GM12865 (cell line): ENCODE measurements at regions not wholly inside any gene's neighbourhood (a gene's known extent, or its start where the extent isn't known, plus 50 kb on each side); places are given as distances from the start of the nearest gene placed in this dataset.
A peak's percentile ranks its signal among the peaks of the same experiment; 100 is the strongest.

ENCODE experiments used
- DNase-seq: peaks from one replicate; pipeline ENCODE4 v3.0.0; 2010; ENCODE audit warnings: low read depth
- H3K4me3 ChIP-seq: 2 replicates; pipeline ENCODE4 v1.5.1; 2011; ENCODE audit warnings: mild to moderate bottlenecking, low read depth, low read length, control low read depth
- CTCF ChIP-seq: IDR thresholded peaks from 2 replicates; pipeline ENCODE4 v1.5.1; 2011; ENCODE audit warnings: low read length, control low read depth, low read depth, inconsistent platforms; ENCODE audit not compliant: insufficient read depth; ENCODE audit errors: missing control alignments

GRCh38 chrX:40476958-40477357 is 103.8 kb upstream of the ATP6AP2 start:
- no peak for DNase-seq
- H3K4me3 ChIP-seq: no peak overlapping the region
- TF ChIP-seq CTCF: no peak

DNA sequence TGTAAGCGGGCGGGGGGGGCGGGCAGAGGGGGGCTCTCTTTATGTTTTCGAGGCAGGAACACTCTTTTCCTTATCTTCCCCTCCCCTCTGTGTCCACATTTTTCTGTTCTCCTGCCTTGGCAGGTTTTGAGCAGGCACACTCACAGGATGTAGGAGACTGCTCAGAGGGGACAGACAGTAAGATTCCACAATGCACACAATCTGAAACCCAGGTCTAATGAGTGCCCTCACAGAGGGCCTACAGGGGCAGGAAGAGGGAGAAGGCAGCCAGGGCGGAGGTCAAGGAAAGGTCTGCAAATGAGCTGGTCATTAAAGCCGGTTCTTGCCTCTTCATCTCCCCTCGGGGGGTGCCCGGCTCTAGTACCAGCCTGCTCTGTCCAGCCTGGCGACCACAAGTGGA is 106.1 kb upstream of the ATP6AP2 start:
- no peak for TF ChIP-seq CTCF
- no peak overlapping the region for H3K4me3 ChIP-seq
- no peak for DNase-seq

- H3K4me3 ChIP-seq: no peak overlapping the region
- DNase-seq: peak; percentile 10
- no peak for TF ChIP-seq CTCF
Measured at GRCh38 chrX:40474205-40474626, 106.6 kb upstream of the ATP6AP2 start.

DNA sequence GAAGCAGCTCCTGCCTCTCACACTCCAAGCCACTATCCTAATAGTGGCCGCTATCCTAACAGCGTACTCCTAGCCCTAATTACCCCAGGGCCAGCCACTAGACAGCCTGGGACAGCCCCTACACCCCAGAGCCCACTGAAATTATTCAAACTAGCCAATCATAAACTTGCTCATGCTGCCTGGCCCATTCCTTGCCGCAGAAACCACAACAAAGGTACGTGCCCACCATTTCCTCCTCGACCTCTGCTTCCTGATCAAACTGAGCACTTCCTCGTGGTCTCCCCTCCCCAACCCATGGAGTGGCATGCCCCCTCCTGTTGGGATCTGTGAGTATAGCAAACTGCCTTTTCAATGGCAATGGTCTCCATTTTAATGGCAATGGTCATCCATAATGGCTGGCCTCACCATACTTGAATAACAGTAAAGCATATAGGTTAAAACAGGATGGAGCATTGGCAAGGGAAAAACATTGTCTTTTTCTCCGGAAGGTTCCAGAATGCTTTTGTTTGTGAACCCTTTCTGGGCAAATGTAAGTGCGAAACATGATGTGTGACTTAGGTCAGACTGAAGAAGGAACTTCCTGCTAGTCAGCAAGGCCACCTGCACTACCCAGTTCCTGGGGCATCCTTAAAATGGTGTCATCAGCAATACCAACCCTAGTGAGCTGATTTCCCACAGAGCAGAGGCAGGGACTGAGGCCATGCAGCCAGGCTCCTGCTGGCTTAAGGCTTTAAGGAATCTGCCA is 107.1 kb upstream of the ATP6AP2 start:
- no peak for TF ChIP-seq CTCF
- no peak for DNase-seq
- no peak overlapping the region for H3K4me3 ChIP-seq

DNA sequence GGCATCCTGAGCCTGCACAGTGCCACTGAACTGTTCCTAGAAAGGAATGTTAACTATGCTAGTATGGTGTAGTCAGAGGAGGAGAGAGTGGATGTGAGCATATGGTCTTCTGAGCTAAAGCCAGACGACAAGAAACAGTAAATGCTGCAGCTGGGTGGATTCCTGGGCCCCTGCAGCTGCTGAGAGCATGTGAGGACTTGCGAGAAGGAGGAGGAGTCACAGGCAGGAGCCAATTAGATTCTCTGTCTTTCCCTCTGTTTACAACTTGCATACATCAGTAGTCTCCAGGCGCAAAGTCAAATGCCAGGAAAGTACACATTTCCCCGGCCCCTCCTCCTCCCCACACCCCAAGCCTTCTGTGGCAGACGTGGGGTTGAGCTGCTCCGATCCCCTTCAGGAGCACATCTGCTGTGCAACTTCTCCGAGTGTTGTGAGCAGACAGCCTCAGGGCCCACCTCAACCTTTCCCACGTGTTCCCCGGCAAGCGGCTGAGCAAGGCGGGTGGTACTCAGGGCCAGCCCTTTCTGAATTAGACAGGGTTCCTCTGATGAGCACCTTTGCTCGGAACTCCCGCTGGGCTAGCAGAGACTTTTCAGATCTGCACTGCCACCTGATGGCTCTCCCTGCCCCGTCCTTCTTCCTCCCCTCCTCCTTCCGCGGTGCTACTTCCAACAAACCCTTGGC is 108.7 kb upstream of the ATP6AP2 start:
- no peak overlapping the region for H3K4me3 ChIP-seq
- peak; percentile 62 for DNase-seq
- peak; percentile 24 for TF ChIP-seq CTCF

- no peak for DNase-seq
- no peak overlapping the region for H3K4me3 ChIP-seq
- no peak for TF ChIP-seq CTCF
Measured at GRCh38 chrX:40470830-40471429, 109.8 kb upstream of the ATP6AP2 start.
